H7 (cell line): ENCODE measurements at regions not wholly inside any gene's neighbourhood (a gene's known extent, or its start where the extent isn't known, plus 50 kb on each side); places are given as distances from the start of the nearest gene placed in this dataset.
A peak's percentile ranks its signal among the peaks of the same experiment; 100 is the strongest.
"Not testable (repeated sequence)": the region's sequence is repeated elsewhere in the genome, so short reads cannot be mapped to it uniquely, and the experiment has no call there.

Experiments used
- DNase-seq: peaks from one replicate; pipeline ENCODE4 v3.0.0; 2012
- H3K27me3 ChIP-seq: 2 replicates; pipeline ENCODE4 v1.6.0; 2011; ENCODE audit warnings: mild to moderate bottlenecking, low read length; ENCODE audit not compliant: control insufficient read depth, insufficient read depth
- H3K36me3 ChIP-seq: replicated peaks from 2 replicates; pipeline ENCODE4 v1.5.1; 2011; ENCODE audit warnings: low read length; ENCODE audit not compliant: control insufficient read depth, insufficient read depth
- H3K4me3 ChIP-seq: 2 replicates; pipeline ENCODE4 v1.5.1; 2011; ENCODE audit warnings: low read depth, mild to moderate bottlenecking, control low read depth, low read length, moderate library complexity; ENCODE audit not compliant: insufficient read depth

GRCh38 chr6:85343428-85343827 is 106.5 kb upstream of the NT5E start:
- H3K4me3 ChIP-seq = no peak overlapping the region
- no peaks in the 10 kb centered on the region for H3K27me3 ChIP-seq
- H3K36me3 ChIP-seq = no peaks in the 10 kb centered on the region
- no peak for DNase-seq

GRCh38 chr6:85329196-85329595 is 120.7 kb upstream of the NT5E start:
- DNase-seq = no peak
- no peaks in the 10 kb centered on the region for H3K27me3 ChIP-seq
- H3K36me3 ChIP-seq = no peaks in the 10 kb centered on the region
- no peak overlapping the region for H3K4me3 ChIP-seq

- H3K36me3 ChIP-seq, DNase-seq, H3K27me3 ChIP-seq, H3K4me3 ChIP-seq: not testable (repeated sequence)
Measured at GRCh38 chr6:85325811-85326210, 124.1 kb upstream of the NT5E start.

GRCh38 chr6:85323435-85324040 is 126.3 kb upstream of the NT5E start:
- DNase-seq = peak; percentile 61

GRCh38 chr6:85322446-85323105 is 127.3 kb upstream of the NT5E start:
- no peaks in the 10 kb centered on the region for H3K36me3 ChIP-seq
- DNase-seq = no peak
- no peak overlapping the region for H3K4me3 ChIP-seq
- no peaks in the 10 kb centered on the region for H3K27me3 ChIP-seq

More at GRCh38 chr6:85323435-85324040, 126.3 kb upstream of the NT5E start:
- Histone ChIP-seq H3K27me3 (no peaks in the 10 kb centered on the region), H3K4me3 (no peak overlapping the region), H3K36me3 (no peaks in the 10 kb centered on the region)

- no peak for DNase-seq
- Histone ChIP-seq H3K36me3 (no peaks in the 10 kb centered on the region), H3K4me3 (no peak overlapping the region), H3K27me3 (no peaks in the 10 kb centered on the region)
Measured at GRCh38 chr6:85321906-85322305, 128.0 kb upstream of the NT5E start.

GRCh38 chr6:85314586-85314985 is 135.3 kb upstream of the NT5E start:
- Histone ChIP-seq H3K36me3 (no peaks in the 10 kb centered on the region), H3K4me3 (no peak overlapping the region), H3K27me3 (no peaks in the 10 kb centered on the region)
- no peak for DNase-seq

- Histone ChIP-seq H3K36me3 (no peaks in the 10 kb centered on the region), H3K27me3 (no peaks in the 10 kb centered on the region), H3K4me3 (no peak overlapping the region)
- no peak for DNase-seq
Measured at GRCh38 chr6:85300581-85300980, 149.3 kb upstream of the NT5E start.

- Histone ChIP-seq H3K27me3 (no peaks in the 10 kb centered on the region), H3K4me3 (no peak overlapping the region), H3K36me3 (no peaks in the 10 kb centered on the region)
- DNase-seq = no peak
Measured at GRCh38 chr6:85298553-85298952, 151.3 kb upstream of the NT5E start.

- DNase-seq = no peak
- Histone ChIP-seq H3K36me3 (no peaks in the 10 kb centered on the region), H3K27me3 (no peaks in the 10 kb centered on the region), H3K4me3 (no peak overlapping the region)
Measured at GRCh38 chr6:85291326-85291725, 158.6 kb upstream of the NT5E start.

- H3K27me3 ChIP-seq = no peaks in the 10 kb centered on the region
- no peak overlapping the region for H3K4me3 ChIP-seq
- no peak for DNase-seq
- H3K36me3 ChIP-seq = no peaks in the 10 kb centered on the region
Measured at GRCh38 chr6:85287654-85288053, 162.2 kb upstream of the NT5E start.

- DNase-seq = no peak
- H3K27me3 ChIP-seq = no peaks in the 10 kb centered on the region
- H3K4me3 ChIP-seq = no peak overlapping the region
Measured at GRCh38 chr6:85287158-85287557, 162.7 kb upstream of the NT5E start.

GRCh38 chr6:85286507-85286906 is 163.4 kb upstream of the NT5E start:
- not testable (repeated sequence) for DNase-seq, H3K27me3 ChIP-seq, H3K4me3 ChIP-seq, H3K36me3 ChIP-seq

More at GRCh38 chr6:85287158-85287557, 162.7 kb upstream of the NT5E start:
- H3K36me3 ChIP-seq = no peaks in the 10 kb centered on the region

- Histone ChIP-seq H3K36me3 (no peaks in the 10 kb centered on the region), H3K4me3 (no peak overlapping the region), H3K27me3 (no peaks in the 10 kb centered on the region)
- no peak for DNase-seq
Measured at GRCh38 chr6:85285934-85286333, 163.9 kb upstream of the NT5E start.

- no peak overlapping the region for H3K4me3 ChIP-seq
- no peak for DNase-seq
- H3K27me3 ChIP-seq = no peaks in the 10 kb centered on the region
- H3K36me3 ChIP-seq = no peaks in the 10 kb centered on the region
Measured at GRCh38 chr6:85285114-85285513, 164.8 kb upstream of the NT5E start.
